ENCODE measurements at regions not wholly inside any gene's neighbourhood (a gene's known extent, or its start where the extent isn't known, plus 50 kb on each side); places are given as distances from the start of the nearest gene placed in this dataset.
"Not testable (repeated sequence)": the region's sequence is repeated elsewhere in the genome, so short reads cannot be mapped to it uniquely, and the experiment has no call there.

DNA sequence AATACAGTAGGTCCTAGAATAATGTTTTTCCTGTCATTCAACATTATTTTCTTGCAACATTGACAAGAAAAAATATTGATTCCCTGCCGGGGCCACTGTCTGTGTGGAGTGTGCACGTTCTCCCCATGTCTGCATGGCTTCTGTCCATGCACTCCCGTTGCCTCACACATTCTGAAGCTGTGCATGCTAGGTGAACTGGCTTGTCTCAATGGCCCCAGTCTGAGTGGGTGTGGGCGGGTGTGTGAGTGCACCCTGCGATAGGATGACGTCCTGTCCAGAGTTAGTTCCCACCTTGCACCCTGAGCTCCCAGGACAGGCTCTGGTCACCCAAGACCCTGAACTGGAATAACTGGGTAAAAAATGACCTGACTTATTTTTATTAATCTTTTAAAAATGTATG, 186.1 kb downstream of the CAND1 start:
- DNase-seq (ENCODE audit: low read depth in 2 of 2), result no peak

DNA sequence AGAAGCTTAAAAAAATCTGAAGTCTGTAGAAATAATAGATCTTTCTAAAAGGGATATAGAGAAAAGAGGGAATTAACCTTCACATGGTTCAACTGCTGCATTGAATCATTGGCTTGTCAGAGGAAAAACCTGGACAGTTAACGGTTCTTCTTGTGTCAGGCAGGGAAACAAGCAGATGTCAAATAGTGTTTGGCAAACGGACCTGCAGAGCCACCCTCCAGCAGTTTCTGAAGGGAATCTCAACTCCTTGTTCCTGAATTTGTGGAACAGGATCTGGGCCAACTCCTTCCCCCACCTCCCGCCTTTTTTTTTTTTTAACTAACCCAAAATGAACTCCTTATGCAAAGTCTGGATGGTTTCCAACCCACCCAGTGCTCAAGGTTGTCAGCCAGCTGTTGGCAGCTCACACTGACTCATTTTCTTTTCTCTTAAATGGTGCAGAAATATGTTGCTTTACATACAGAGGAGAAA, 187.3 kb downstream of the CAND1 start:
- DNase-seq (ENCODE audit: low read depth in 2 of 2), result no peak

DNA sequence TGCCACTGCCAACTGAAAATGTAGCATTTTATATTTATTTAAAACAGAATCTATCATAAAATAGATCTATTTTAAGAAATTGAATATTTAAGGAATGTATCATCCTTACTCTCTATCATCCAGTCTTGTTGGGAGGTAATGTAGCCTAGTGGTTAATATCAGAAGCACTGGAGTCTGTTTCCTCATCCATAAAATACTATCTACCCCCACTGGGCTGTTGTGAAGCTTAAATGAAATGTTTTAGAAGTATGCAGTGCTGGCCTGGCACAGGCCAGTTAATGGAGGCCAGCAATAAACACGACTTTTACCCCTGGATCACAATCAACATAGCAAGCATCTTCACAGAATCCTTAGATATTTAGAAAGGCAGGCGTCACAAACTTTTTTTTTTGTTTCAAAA, 188.0 kb downstream of the CAND1 start:
- DNase-seq (ENCODE audit: low read depth in 2 of 2), result no peak

DNA sequence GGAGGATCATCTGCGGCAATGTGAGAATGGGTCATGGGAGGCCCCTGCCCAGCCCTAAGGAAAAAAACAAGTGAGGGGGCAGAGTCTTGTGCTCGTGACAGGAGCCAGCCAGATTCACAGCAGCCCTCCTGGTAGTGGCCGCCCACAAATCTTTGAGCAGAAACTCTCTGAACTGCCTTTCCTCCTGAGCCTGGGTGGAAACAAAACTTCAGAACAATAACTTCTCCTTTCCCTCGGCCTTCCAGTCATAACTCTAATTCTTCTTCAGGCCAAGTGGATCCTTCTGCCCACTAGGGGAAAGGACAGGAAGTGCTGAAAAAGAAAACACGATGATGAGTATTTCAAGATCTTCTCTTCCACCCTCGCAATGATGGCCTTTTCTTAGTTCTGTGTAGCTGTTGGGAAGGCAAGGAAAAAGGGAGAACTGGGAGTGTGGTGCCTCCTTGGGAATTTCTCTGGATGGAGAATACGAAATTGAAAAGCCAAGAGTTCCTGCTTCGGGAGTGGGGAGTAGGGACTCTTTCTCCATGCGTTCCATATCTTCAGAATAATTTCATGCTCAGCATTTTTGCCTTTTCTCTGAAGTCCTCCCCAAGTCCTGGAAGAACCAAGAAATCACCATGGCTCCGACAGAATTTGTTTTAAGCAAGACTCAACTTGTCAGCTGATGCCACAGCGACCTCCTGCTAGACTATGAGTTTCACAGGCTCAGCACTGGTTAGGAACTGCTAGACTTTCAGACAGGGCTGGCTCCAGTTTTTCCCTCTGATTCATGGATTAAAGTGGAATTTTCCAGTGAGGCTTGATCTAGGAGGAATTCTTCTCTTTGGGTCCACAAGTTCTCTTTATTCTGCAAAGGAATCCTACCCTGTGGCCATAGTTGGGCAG, 188.9 kb downstream of the CAND1 start:
- DNase-seq (ENCODE audit: low read depth in 2 of 2), result no peak

DNA sequence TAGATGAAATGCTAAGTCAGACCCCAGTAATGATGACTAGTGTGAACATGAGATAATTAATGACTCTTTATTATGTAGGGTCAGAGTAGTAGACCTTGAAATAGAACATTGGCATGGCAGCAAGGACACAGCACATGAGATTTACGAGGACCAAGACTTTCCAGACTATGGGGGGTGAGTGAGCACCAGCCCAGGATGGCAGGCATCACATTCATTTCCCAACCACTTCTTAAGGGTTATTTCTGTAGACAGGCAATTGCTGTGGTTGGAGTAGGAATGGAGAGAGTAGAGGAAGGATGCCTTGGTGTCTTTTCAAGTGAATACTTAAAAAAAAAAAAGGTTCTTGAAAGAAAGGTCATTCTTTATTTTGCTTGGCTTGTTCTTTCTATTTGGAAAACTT, 189.4 kb upstream of the DYRK2 start:
- DNase-seq (ENCODE audit: low read depth in 2 of 2), result no peak

DNA sequence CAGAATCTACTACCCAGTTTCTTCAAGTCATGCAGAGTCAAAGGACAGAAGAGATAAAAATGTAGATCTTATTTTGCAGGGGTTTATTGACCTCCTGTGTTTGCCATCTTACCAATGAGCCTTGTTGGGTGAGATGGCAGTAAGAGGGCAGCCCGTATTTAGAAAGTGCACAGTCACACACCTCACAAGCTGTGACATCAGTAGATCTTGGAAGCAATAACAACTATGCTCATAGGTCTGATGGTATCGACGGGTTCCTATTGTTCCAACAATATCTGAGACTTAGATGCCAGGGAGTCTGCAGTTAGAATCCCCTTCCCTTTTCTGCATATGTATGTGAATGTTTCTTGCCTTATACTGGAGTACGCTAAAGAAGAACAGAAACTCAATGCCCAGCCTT, 189.0 kb upstream of the DYRK2 start:
- DNase-seq (ENCODE audit: low read depth in 2 of 2), result no peak

DNA sequence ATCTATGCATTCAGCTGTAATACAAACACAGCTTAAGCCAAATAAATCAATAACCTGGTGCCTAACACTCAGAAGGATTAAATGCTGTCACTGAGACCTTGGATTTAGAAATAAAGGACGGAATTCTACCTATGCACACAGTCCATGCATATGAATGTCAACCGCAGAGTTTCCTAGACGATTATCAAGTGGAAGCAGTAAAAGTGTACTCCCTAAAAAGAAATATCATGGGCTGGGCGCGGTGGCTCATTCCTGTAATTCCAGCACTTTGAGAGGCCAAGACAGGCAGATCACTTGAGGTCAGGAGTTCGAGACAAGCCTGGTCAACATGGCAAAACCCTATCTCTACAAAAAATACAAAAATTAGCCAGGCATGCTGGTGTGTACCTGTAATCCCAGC, 188.2 kb upstream of the DYRK2 start:
- no peak for DNase-seq (ENCODE audit: low read depth in 2 of 2)

DNA sequence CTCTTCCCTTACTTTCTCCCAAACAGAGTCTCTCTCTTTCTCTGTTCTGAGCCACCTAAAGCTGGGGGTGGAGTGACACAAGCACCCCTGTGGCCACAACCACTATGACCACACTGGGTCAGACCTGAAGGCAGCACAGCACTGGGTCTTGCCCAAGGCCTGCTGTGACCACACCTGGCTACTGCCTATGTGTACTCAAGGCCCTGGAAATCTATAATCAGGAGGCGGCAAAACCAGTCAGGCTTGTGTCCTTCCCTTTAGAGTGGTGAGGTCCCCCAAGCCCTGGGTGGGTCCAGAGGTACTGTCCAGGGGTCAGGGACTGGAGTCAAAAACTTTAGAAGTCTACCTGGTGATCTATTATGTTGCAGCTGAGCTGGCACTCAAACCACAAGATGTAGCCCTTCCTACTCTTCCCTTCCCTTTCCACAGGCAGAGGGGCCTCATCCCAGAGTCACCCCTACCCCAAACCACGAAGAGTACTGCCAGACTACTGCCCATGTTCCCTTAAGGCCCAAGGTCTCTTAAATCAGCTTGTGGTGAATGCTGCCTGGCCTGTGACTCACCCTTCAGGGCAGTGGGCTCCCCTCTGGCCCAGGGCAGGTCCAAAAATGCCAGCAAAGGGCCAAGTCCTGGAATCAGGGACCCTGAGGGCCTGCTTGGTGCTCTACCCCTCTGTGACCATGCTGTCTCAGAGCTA, 179.8 kb upstream of the DYRK2 start:
- no peak for DNase-seq (ENCODE audit: low read depth in 2 of 2)

DNA sequence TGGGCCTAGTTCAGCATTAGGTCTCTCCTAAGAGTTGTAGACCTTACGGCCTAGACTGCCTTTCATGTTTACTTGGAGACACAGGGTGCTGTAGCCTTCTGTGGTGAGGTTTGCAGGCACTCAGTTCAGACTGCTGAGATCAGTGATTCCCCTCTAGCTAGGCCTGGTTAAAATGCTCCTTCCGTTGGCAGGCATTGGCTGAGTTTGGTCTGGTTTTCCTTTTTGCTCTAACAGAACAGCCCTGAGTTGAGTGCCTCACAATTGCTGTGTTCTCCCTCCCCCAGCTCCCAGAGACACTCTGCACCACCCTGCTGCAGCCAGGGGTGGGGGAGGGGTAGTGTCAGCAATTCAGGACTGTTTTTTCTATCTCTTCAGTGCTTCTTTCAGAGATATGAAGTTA, 178.9 kb upstream of the DYRK2 start:
- no peak for DNase-seq (ENCODE audit: low read depth in 2 of 2)

DNA sequence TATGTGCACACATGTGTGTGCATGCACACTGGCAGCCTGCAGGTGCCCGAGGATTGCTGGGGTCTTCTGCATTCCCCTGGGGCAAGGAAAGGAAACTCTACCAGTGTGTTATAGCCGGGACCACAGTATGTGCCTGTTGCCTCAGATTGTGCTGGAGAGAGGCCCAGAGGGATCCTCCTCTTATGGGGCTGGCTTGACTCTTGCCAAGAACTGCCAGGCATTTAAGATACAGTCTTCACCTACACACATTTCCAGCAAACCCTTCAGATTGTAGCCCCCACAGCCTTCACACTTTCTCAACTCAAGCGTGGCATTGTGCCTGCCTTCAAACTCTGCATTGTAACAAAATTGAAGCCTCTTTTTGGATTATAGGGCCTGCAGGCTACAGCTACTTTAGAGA, 176.7 kb upstream of the DYRK2 start:
- no peak for DNase-seq (ENCODE audit: low read depth in 2 of 2)

DNA sequence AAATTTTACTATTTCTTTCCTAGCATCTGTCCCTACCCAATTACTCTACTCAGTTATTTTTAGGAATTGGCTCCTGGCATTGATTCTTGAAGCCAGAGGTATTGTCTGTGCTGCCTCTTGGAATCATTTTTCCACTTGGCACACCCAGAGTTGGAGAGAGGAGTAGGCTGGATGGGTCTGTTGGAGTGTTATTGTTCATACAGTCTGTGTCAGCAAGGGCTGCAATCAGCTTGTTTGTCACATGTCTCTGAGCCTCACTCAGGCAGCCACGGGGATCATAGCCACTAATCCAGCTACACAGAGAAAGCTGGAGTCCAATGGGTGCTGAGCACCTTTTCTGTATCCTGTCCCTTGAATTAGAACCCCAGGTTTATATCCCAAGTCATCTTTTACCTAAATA, 176.0 kb upstream of the DYRK2 start:
- no peak for DNase-seq (ENCODE audit: low read depth in 2 of 2)

DNA sequence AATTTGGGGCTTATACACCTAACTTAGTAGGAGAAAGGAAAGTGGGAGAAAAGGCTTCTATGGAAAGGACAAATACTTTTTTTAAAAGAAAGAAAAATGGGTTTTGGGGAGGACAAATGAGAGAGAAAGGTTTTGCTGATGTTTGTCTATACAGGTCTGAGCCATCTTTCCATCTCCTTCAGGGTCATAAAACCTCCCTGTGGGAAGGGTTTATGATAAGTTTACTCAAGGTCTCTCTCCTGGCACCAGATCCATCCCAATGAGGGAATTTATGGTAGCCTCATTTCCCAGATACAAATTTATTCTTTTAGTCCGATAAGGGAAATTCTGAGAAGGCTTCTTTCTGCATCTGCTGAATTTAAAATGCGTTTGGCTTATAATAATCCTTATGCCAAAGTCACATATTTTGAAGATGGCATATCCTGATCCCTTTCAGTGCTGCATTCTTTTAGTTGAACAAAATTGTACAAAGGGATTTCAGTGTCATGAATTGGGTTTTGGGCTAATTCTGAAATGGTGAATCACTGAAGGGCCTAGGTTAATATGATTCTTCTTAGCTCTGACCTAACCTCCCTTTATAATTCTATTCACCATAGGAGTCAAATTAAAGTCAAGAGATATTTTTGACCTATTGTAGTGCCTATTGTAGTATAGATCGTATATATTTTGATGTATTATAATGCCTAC, 173.5 kb upstream of the DYRK2 start:
- DNase-seq (ENCODE audit: low read depth in 2 of 2), result no peak

DNA sequence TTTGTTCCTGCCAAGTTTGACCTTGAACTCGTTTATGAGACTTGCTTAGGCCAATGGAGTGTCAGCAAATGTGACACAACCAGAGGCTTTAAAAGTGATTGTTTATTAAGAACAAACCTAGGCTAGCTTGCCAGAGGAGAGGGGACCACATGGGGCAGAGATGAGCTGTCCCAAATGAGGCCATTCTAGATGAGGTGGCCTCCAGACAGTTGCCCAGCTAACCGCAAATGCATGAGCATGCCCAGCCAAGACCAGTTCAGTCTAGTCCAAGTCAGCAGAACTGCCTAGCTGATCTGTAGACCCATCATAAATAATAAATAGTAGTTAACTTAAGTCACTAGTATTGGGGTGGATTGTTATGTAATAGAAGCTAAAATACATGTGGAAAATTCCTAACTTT, 172.8 kb upstream of the DYRK2 start:
- DNase-seq (ENCODE audit: low read depth in 2 of 2), result no peak

DNA sequence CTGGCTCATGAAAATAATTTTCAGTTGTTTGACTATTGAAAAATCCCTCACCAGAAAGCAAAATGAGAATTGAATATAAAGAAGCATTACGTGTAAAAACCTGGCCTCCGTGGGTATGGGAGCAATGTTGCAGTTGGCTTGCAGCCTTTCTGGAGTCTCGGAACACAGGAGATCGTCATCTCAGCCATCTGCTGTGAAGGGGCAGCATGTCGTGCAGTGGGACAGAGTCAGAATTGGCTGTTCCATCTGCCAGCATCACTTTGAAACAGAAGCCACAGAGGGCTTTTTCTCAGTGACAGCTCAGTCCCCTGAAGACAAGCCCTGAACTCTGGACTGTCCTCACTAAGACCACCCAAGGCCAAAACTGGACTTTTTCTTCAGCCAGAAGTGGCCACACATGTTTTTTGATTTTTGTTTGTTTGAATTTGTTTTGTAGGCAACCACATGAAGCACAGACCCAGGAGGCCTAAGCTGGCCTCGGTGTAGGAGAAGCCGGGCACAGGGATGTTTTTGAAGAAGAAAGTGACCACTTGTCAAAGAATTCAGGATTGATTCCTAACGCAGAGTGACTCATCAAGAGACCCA, 170.8 kb upstream of the DYRK2 start:
- no peak for DNase-seq (ENCODE audit: low read depth in 2 of 2)

DNA sequence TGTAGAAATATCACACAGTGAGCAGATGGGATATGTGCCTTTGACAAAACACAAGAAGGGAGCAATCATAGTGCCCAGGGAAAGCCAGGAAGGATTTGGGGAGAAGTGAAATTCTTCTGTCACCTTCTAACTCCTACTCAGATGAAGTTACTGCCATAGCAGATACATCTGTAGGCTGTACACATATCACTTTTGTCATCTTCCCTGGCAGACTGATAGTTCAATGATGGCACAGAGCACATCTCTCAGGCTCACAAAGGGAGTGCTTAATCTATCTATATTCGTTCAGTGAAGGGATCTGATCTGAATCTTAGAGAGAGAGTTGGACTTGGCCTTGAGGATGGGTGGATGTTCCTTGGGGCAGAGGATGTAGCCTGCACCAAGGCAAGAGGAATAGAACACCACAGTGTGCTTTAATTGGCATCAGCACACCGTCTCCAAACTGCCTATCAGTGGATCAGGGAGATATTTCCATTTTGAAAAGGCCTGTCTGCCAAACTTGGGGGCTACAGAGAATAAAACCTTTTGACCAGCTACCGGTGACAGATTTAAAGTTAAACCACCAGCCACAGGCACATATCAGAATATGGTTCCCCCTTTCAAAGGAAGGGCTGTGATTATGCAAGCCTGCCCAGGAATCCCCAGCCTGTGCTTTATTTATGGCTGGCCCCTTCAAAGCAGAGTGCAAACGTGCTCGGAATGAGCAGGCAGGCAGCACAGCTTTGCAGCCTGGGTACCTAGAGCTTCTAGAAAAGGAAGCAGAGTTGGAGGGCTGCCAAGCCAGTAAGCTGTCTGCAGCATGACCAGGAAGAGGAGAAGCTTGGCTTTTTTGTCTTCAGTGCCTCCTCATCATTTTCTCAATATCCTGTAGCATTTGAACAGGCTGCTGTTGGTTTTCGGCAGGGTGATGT, 165.5 kb upstream of the DYRK2 start:
- peak; percentile 38 to 53 for DNase-seq (ENCODE audit: low read depth in 2 of 2)

DNA sequence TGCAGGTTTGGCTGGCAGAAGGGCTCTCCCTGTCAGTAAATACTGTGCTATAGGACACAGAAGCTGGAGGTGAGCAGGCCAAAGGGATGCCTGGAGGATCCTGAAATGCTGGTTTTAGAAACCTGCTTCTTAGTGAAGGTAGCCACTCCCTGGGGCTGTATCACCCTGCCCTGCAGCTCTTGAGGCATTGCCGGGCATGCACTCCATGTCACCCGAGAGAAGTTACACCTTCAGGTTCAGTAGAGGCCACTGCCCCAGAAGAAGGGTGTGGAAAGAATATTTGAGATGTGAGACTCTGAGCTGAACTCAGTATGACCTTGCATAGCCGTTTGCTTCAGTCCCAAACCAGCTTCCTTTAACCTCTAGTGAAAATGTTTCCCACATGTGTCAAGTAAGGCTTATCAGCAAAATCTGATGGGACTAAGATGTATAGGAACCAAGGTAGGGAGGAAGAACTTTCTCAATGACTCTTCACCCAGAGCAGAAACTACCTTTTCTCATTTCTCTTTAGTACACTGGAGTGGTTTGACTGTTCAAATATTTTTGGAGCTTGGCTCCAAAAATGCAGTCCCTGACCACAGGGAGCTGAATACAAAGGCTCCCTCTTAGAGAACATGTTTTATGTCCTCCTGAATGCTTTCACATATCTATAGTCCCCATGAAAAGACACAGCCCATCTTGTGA, 164.5 kb upstream of the DYRK2 start:
- no peak for DNase-seq (ENCODE audit: low read depth in 2 of 2)

DNA sequence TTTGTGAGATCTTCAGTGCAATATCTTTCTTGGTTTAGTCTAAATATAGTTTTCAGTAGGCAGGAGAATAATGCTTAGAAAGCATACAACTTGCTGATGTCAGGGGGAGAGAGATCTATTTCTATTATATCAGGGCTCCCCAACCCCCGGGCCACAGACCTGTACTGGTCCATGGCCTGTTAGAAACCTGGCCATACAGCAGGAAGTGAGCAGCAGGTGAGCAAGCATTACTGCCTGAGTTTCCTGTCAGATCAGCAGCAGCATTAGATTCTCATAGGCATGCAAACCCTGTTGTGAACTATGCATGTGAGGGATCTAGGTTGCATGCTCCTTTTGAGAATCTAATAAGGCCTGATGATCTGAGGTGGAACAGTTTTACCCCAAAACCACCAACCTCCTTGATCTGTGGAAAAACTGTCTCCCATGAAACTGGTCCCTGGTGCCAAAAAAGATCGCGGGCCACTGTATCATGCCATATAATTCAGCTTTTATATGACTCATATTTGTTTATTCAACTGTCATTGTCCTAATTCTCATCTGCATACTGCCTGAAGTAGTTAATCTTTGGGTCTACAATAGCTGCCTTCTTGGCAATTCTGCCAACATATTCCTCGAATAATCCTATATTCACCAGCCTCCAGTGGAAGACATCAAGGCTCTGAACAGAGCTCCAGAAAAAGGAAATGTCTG, 163.6 kb upstream of the DYRK2 start:
- DNase-seq (ENCODE audit: low read depth in 2 of 2), result no peak

DNA sequence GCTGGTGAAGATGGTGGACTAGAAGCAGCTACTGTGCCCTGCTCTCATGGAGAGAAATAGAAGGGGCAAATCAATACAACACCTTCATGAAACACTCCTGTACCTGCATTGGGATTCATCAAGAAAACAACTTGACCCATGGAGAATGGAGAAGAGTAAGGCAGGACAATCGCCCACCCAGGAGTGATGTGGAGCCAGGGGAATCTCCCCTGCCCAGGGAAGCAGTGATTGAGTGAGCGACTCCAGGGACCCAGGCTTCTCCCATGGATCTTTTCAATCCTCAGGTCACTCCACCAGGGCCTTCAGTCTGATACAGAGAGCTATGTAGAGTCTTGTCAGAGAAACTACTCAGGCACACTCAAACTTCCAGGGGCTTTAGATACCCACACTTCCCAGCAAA, 161.9 kb upstream of the DYRK2 start:
- DNase-seq (ENCODE audit: low read depth in 2 of 2), result no peak

DNA sequence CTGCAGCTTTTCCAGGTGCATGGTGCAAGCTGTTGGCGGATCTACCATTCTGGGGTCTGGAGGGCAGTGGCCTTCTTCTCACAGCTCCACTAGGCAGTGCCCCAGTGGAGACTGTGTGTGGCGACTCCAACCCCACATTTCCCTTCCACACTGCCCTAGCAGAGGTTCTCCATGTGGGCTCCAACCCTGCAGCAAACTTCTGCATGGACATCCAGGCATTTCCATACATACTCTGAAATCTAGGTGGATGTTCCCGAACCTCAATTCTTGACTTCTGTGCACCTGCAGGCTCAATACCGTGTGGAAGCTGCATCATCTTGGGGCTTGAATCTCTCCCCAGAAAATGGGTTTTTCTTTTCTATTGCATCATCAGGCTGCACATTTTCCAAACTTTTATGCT, 160.2 kb upstream of the DYRK2 start:
- DNase-seq (ENCODE audit: low read depth in 2 of 2), result not testable (repeated sequence)

DNA sequence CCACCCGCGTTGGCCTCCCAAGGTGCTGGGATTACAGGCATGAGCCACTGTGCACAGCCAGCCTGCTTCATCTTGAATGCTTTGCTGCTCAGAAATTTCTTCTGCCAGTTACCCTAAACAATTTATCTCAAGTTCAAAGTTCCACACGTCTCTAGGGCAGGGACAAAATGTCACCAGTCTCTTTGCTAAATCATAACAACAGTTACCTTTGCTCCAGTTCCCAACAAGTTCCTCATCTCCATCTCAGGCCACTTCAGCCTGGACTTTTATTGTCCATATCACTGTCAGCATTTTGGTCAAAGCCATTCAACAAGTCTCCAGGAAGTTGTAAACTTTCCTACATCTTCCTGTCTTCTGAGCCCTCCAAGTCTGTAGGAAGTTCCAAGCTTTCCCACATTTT, 159.5 kb upstream of the DYRK2 start:
- no peak for DNase-seq (ENCODE audit: low read depth in 2 of 2)
